ENCODE measurements at regions not wholly inside any gene's neighbourhood (a gene's known extent, or its start where the extent isn't known, plus 50 kb on each side); places are given as distances from the start of the nearest gene placed in this dataset.

DNA sequence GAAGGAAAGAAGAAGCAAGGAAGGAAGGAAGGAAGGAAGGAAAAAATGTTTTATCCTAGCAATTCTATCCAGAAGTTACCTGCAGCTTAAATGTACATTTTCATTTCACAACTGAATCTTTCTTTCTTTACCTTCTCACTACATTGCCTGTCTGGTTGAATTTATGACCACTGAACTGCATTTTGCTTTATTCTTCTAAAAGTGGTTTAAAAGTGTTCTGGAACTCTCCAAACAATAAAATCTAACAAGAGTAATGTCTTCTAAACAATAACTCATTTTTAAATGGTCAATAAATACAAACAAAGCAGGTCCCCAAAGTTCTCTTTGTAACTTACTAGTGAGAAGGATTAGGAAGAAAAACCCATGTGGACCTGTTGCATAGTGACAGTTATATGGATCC, 587.5 kb upstream of the NEGR1 start:
- no peaks in the 10 kb centered on the region for H3K4me1 ChIP-seq
- no peak for TF ChIP-seq POLR2A (IDR thresholded peaks at IDR 0.05)
- TF ChIP-seq, protein P1, sequence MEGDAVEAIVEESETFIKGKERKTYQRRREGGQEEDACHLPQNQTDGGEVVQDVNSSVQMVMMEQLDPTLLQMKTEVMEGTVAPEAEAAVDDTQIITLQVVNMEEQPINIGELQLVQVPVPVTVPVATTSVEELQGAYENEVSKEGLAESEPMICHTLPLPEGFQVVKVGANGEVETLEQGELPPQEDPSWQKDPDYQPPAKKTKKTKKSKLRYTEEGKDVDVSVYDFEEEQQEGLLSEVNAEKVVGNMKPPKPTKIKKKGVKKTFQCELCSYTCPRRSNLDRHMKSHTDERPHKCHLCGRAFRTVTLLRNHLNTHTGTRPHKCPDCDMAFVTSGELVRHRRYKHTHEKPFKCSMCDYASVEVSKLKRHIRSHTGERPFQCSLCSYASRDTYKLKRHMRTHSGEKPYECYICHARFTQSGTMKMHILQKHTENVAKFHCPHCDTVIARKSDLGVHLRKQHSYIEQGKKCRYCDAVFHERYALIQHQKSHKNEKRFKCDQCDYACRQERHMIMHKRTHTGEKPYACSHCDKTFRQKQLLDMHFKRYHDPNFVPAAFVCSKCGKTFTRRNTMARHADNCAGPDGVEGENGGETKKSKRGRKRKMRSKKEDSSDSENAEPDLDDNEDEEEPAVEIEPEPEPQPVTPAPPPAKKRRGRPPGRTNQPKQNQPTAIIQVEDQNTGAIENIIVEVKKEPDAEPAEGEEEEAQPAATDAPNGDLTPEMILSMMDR (IDR thresholded peaks at IDR 0.05), result no peak
- no peaks in the 10 kb centered on the region for H3K9me3 ChIP-seq
- DNase-seq, result no peak
- no peaks in the 10 kb centered on the region for H3K27me3 ChIP-seq
- intact Hi-C loops (cut with DNase I; ENCODE audit: low total_unique reads), result no loop called here
- no peak overlapping the region for H3K27ac ChIP-seq
- no peak overlapping the region for H3K4me3 ChIP-seq
- H3K36me3 ChIP-seq (ENCODE audit: low read depth, missing control alignments), result no peaks in the 10 kb centered on the region

DNA sequence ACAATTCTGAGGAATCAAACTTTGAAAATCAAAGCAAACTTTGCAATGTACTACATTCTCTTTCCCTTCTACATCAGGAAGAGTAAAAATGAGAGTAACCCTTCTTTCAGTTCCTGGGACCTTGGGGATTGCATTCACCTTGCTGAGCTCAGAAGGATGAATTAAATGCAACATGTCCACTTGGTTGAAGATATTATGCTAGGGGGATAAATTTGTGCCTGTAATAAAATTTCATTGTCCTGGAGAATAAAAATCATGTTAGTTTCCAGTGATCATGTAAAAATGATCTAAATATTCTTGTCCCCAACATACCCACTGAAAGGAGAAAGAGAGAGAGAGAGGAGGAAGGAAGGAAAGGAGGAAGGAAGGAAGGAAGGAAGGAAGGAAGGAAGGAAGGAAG, 587.1 kb upstream of the NEGR1 start:
- TF ChIP-seq POLR2A (IDR thresholded peaks at IDR 0.05), result no peak
- TF ChIP-seq, protein P1 (IDR thresholded peaks at IDR 0.05), result no peak
- no peaks in the 10 kb centered on the region for H3K27me3 ChIP-seq
- H3K36me3 ChIP-seq (ENCODE audit: low read depth, missing control alignments), result no peaks in the 10 kb centered on the region
- intact Hi-C loops (cut with DNase I; ENCODE audit: low total_unique reads), result no loop called here
- no peak for DNase-seq
- no peak overlapping the region for H3K27ac ChIP-seq
- no peaks in the 10 kb centered on the region for H3K4me1 ChIP-seq
- no peaks in the 10 kb centered on the region for H3K9me3 ChIP-seq
- H3K4me3 ChIP-seq, result no peak overlapping the region

DNA sequence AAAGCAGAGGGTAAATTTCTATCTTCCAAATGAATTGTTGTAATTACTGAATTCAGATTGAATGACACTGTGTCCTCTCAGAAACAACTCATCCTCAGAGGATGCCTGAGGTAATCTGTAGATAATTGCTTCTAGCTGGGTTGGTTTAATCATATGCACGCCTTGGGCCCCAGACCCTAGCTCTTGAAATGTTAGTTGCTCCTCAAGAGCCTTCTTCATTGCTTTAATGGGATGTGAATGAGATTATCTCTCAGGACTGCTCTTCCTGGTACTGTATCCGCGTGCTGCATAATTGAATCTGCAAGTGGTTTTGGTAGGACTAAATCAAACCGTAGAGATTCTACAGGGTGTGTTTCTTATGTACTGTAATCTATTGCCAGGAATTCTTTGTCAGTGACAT, 569.3 kb upstream of the NEGR1 start:
- no peak overlapping the region for H3K27ac ChIP-seq
- WGBS, 2 donors, result 74 to 80% methylated on average over 4 of the region's 4 CpGs
- H3K36me3 ChIP-seq (ENCODE audit: low read depth, missing control alignments), result no peaks in the 10 kb centered on the region
- TF ChIP-seq, protein P1 (IDR thresholded peaks at IDR 0.05), result no peak
- no peak for TF ChIP-seq POLR2A (IDR thresholded peaks at IDR 0.05)
- DNase-seq, result no peak
- H3K9me3 ChIP-seq, result no peaks in the 10 kb centered on the region
- no peaks in the 10 kb centered on the region for H3K27me3 ChIP-seq
- intact Hi-C loops (cut with DNase I; ENCODE audit: low total_unique reads), result no loop called here
- H3K4me1 ChIP-seq, result no peaks in the 10 kb centered on the region
- H3K4me3 ChIP-seq, result no peak overlapping the region

DNA sequence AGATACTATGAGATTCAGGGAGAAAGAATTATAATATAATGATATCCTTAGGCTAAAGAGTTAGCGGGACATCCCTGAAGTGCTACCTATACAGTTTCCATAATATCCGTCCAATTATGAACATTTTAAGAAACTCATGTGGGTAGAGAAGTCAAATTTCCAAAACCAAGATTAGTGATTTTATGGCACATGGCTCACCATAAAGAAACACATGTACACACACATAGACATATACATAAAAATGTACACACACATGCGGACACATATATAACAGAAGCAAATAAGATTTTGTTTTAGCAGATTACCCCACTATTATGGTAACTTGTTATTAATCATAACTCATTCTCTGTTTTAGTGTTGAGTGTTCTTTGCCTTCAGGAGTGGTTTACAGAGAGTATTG, 566.7 kb upstream of the NEGR1 start:
- Histone ChIP-seq H3K36me3 (ENCODE audit: low read depth, missing control alignments) (no peaks in the 10 kb centered on the region), H3K4me3 (no peak overlapping the region), H3K9me3 (no peaks in the 10 kb centered on the region), H3K27ac (no peak overlapping the region), H3K27me3 (no peaks in the 10 kb centered on the region), H3K4me1 (no peaks in the 10 kb centered on the region)
- intact Hi-C loops (cut with DNase I; ENCODE audit: low total_unique reads), result no loop called here
- WGBS, 2 donors, result 94 to 96% methylated on average over 3 of the region's 3 CpGs
- TF ChIP-seq, protein P1 (IDR thresholded peaks at IDR 0.05), result no peak
- TF ChIP-seq POLR2A (IDR thresholded peaks at IDR 0.05), result no peak
- no peak for DNase-seq

DNA sequence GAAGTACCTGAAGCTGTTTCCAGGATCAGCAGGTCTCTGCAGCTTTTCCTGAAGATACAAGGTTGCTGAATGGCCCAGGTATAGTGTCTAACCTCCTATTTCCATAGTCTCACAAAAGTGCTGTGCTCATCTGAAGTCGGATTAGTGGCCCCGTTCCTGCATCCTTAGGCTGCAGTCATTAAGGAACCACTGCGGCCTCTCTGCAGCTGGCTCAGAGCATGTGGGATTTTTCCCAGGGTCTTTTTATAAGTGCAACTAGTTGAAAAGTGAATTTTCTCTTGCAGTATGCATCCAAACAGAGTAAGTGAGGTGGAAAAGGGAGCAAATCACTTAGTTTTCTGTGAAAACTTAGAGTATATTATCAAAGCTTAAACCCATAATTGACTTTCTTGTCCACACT, 565.3 kb upstream of the NEGR1 start:
- no peak for DNase-seq
- TF ChIP-seq POLR2A (IDR thresholded peaks at IDR 0.05), result no peak
- TF ChIP-seq, protein P1 (IDR thresholded peaks at IDR 0.05), result no peak
- intact Hi-C loops (cut with DNase I; ENCODE audit: low total_unique reads), result no loop called here
- 57 to 65% methylated on average over 3 of the region's 3 CpGs for WGBS, 2 donors
- Histone ChIP-seq H3K27ac (no peak overlapping the region), H3K27me3 (no peaks in the 10 kb centered on the region), H3K36me3 (ENCODE audit: low read depth, missing control alignments) (no peaks in the 10 kb centered on the region), H3K4me1 (no peaks in the 10 kb centered on the region), H3K4me3 (no peak overlapping the region), H3K9me3 (no peaks in the 10 kb centered on the region)

Data from testis (tissue), 2 donors.